H1 (cell line): ENCODE measurements at regions not wholly inside any gene's neighbourhood (a gene's known extent, or its start where the extent isn't known, plus 50 kb on each side); places are given as distances from the start of the nearest gene placed in this dataset.

Experiments used
- CTCF ChIA-PET: fragments of 300-600 bp; sonication (Branson Sonifier 250); formaldehyde crosslinking; loops from one replicate; lab custom pipeline; 2021; ENCODE audit not compliant: partially characterized antibody; lab: Charles Lee
- POLR2A ChIA-PET: fragments of 300-600 bp; sonication (Branson Sonifier 250); formaldehyde crosslinking; loops from one replicate; lab custom pipeline; 2021; ENCODE audit warnings: inconsistent platforms; ENCODE audit not compliant: partially characterized antibody; lab: Charles Lee
- DNase-seq, 2 experiments: peaks; one replicate each; pipeline versions ENCODE4 v3.0.0 to v3.0.0-alpha.2; 2010 to 2022; ENCODE audit warnings: low spot score in 2 of 2, low read depth in 1 of 2, mixed read lengths in 1 of 2
- FAIRE-seq: peaks from 2 replicates; lab custom pipeline; 2011; peaks lifted over from hg19 to GRCh38; lab: Jason Lieb, UNC
- H2AFZ ChIP-seq: 2 replicates; pipeline ENCODE4 v1.8.1; 2012; ENCODE audit warnings: low read length, inconsistent platforms
- H2AK5ac ChIP-seq: 2 replicates; pipeline ENCODE4 v1.6.1; 2013; ENCODE audit warnings: low read depth, low read length
- H2BK120ac ChIP-seq: replicated peaks from 2 replicates; pipeline ENCODE3; 2013; ENCODE audit warnings: low read depth, low read length, inconsistent platforms
- H2BK12ac ChIP-seq: 2 replicates; pipeline ENCODE4 v1.6.1; 2013; ENCODE audit warnings: low read depth, low read length
- H2BK15ac ChIP-seq: 2 replicates; pipeline ENCODE4 v1.6.1; 2013; ENCODE audit warnings: low read length
- H2BK20ac ChIP-seq: 2 replicates; pipeline ENCODE4 v1.6.1; 2013; ENCODE audit warnings: low read length
- H2BK5ac ChIP-seq: 2 replicates; pipeline ENCODE4 v1.6.1; 2013; ENCODE audit warnings: low read depth, low read length
- H3K14ac ChIP-seq: 2 replicates; pipeline ENCODE4 v1.6.1; 2013; ENCODE audit warnings: inconsistent platforms; ENCODE audit not compliant: insufficient read length
- H3K18ac ChIP-seq: 2 replicates; pipeline ENCODE4 v1.6.1; 2013; ENCODE audit warnings: low read length; ENCODE audit errors: extremely low read depth
- H3K23ac ChIP-seq: 2 replicates; pipeline ENCODE4 v1.6.1; 2013; ENCODE audit warnings: inconsistent platforms; ENCODE audit not compliant: insufficient read length
- H3K23me2 ChIP-seq: 2 replicates; pipeline ENCODE4 v1.6.1; 2013; ENCODE audit warnings: low read depth, low read length
- H3K27ac ChIP-seq: 2 replicates; pipeline ENCODE4 v1.6.1; 2011; ENCODE audit warnings: low read depth, low read length, inconsistent platforms
- H3K27me3 ChIP-seq, 4 experiments: replicated peaks in 1 of 4; 1 replicate in 1 of 4; 2 replicates in 3 of 4; pipeline versions ENCODE4 v1.6.1 to v1.8.1; 2011 to 2013; ENCODE audit warnings: low read length in 3 of 4, mild to moderate bottlenecking in 3 of 4, inconsistent platforms in 2 of 4, mixed read lengths in 2 of 4, moderate library complexity in 1 of 4; ENCODE audit not compliant: control insufficient read depth in 3 of 4, insufficient read depth in 3 of 4; ENCODE audit errors: extremely low read depth in 1 of 4
- H3K36me3 ChIP-seq, 4 experiments: 2 replicates each; pipeline versions ENCODE4 v1.6.1 to v1.8.1; 2011 to 2013; ENCODE audit warnings: mild to moderate bottlenecking in 4 of 4, low read length in 3 of 4, moderate library complexity in 2 of 4, control low read depth in 1 of 4, inconsistent platforms in 1 of 4; ENCODE audit not compliant: insufficient read depth in 4 of 4, control insufficient read depth in 2 of 4
- H3K4ac ChIP-seq: replicated peaks from 2 replicates; pipeline ENCODE3; 2013; ENCODE audit warnings: low read length, low read depth, mixed read lengths, inconsistent platforms; ENCODE audit not compliant: insufficient read length
- H3K4me1 ChIP-seq, 4 experiments: replicated peaks in 1 of 4; 1 replicate in 1 of 4; 2 replicates in 3 of 4; pipeline versions ENCODE4 v1.6.1 to v1.8.1; 2011 to 2013; ENCODE audit warnings: low read length in 3 of 4, inconsistent platforms in 2 of 4, mixed read lengths in 1 of 4; ENCODE audit not compliant: insufficient read depth in 4 of 4, control insufficient read depth in 3 of 4
- H3K4me2 ChIP-seq, 2 experiments: 2 replicates each; pipeline versions ENCODE4 v1.6.1 to v1.8.1; 2011 to 2013; ENCODE audit warnings: low read depth in 2 of 2, low read length in 2 of 2, control low read depth in 1 of 2, inconsistent platforms in 1 of 2, mild to moderate bottlenecking in 1 of 2; ENCODE audit not compliant: insufficient read depth in 1 of 2
- H3K4me3 ChIP-seq, 4 experiments: fragments of 200-600, 300-600 bp in 1 of 4; sonication (generic), shearing (Covaris generic), sonication (Bioruptor Twin) in 1 of 4; 2 replicates each; pipeline versions ENCODE4 v1.5.1 to v1.8.1; 2011 to 2016; ENCODE audit warnings: low read length in 4 of 4, low read depth in 3 of 4, control low read depth in 2 of 4, inconsistent platforms in 2 of 4, mild to moderate bottlenecking in 2 of 4, mixed read lengths in 1 of 4, moderate library complexity in 1 of 4; ENCODE audit not compliant: insufficient read depth in 2 of 4; ENCODE audit errors: extremely low read depth in 1 of 4
- H3K56ac ChIP-seq: replicated peaks from 2 replicates; pipeline ENCODE3; 2013; ENCODE audit warnings: low read depth, mild to moderate bottlenecking, mixed read lengths, low read length, inconsistent platforms; ENCODE audit not compliant: insufficient read length
- H3K79me1 ChIP-seq: 2 replicates; pipeline ENCODE4 v1.6.1; 2013; ENCODE audit warnings: low read depth, low read length, control low read depth
- H3K79me2 ChIP-seq, 2 experiments: 2 replicates each; pipeline versions ENCODE4 v1.6.1 to v1.8.1; 2012 to 2013; ENCODE audit warnings: low read length in 2 of 2, mild to moderate bottlenecking in 2 of 2, inconsistent platforms in 1 of 2; ENCODE audit not compliant: insufficient read depth in 2 of 2, control insufficient read depth in 1 of 2
- H3K9ac ChIP-seq, 4 experiments: replicated peaks in 1 of 4; 1 replicate in 1 of 4; 2 replicates in 3 of 4; pipeline versions ENCODE4 v1.6.1 to v1.8.1; 2011 to 2013; ENCODE audit warnings: low read depth in 3 of 4, low read length in 3 of 4, control low read depth in 2 of 4, mild to moderate bottlenecking in 2 of 4, moderate library complexity in 2 of 4, inconsistent platforms in 1 of 4; ENCODE audit errors: extremely low read depth in 1 of 4
- H3K9me3 ChIP-seq, 2 experiments: 2 replicates each; pipeline versions ENCODE4 v1.6.1 to v1.8.1; 2012 to 2013; ENCODE audit warnings: mild to moderate bottlenecking in 2 of 2, moderate library complexity in 2 of 2, control low read depth in 1 of 2, inconsistent platforms in 1 of 2, low read depth in 1 of 2, low read length in 1 of 2, mixed read lengths in 1 of 2; ENCODE audit not compliant: insufficient read depth in 2 of 2
- H4K20me1 ChIP-seq, 2 experiments: replicated peaks in 1 of 2; 2 replicates each; pipeline versions ENCODE3 to v1.8.1; 2011 to 2013; ENCODE audit warnings: inconsistent platforms in 2 of 2, low read length in 2 of 2, mild to moderate bottlenecking in 1 of 2; ENCODE audit not compliant: insufficient read depth in 2 of 2, control insufficient read depth in 1 of 2
- H4K5ac ChIP-seq: 2 replicates; pipeline ENCODE4 v1.6.1; 2013; ENCODE audit warnings: low read length, low read depth, mixed read lengths, inconsistent platforms; ENCODE audit not compliant: insufficient read length
- H4K8ac ChIP-seq: 2 replicates; pipeline ENCODE4 v1.8.0; 2013; ENCODE audit warnings: mild to moderate bottlenecking, moderate library complexity, low read length, inconsistent platforms; ENCODE audit not compliant: insufficient read depth; ENCODE audit errors: extremely low read depth
- H4K91ac ChIP-seq: replicated peaks from 2 replicates; pipeline ENCODE3; 2013; ENCODE audit warnings: low read length, mixed read lengths, inconsistent platforms; ENCODE audit not compliant: insufficient read length
- MAX ChIP-seq: IDR thresholded peaks from 2 replicates; pipeline ENCODE4 v1.6.1; 2012; ENCODE audit warnings: inconsistent platforms
- WGBS, 2 experiments: shearing (Covaris generic) in 1 of 2; methylation state at CpG; one replicate each; pipeline versions ENCODE4 v1.1.6 to v1.1.7; 2013 to 2015; ENCODE audit warnings: low lambda C conversion rate in 2 of 2, mixed read lengths in 2 of 2, inconsistent platforms in 1 of 2, low coverage in 1 of 2, missing lambda C conversion rate in 1 of 2; ENCODE audit not compliant: insufficient replicate concordance in 2 of 2, insufficient coverage in 1 of 2, insufficient read length in 1 of 2; ENCODE audit errors: extremely low coverage in 1 of 2, missing lambda C conversion rate in 1 of 2; 5-methylcytosine and 5-hydroxymethylcytosine counted together

- Histone ChIP-seq H3K9ac (no peak overlapping the region), H3K9me3 (peaks cover 65 to 90% of the 10 kb centered on the region in 2 experiments), H3K27me3 (no peaks in the 10 kb centered on the region), H4K20me1 (no peaks in the 10 kb centered on the region), H3K79me1 (no peaks in the 10 kb centered on the region), H4K91ac (no peak overlapping the region), H3K4me2 (no peak overlapping the region), H2AK5ac (no peak overlapping the region), H2BK20ac (no peak overlapping the region), H2AFZ (no peak overlapping the region), H4K8ac (no peak overlapping the region), H4K5ac (no peak overlapping the region), H3K14ac (no peak overlapping the region), H3K4me3 (no peak overlapping the region), H3K56ac (no peak overlapping the region), H2BK120ac (no peak overlapping the region), H3K23me2 (no peaks in the 10 kb centered on the region), H3K36me3 (no peaks in the 10 kb centered on the region), H3K4me1 (no peaks in the 10 kb centered on the region), H3K27ac (no peak overlapping the region), H3K79me2 (no peaks in the 10 kb centered on the region), H3K23ac (no peak overlapping the region), H2BK15ac (no peak overlapping the region), H2BK5ac (no peak overlapping the region), H3K18ac (no peak overlapping the region), H2BK12ac (no peak overlapping the region), H3K4ac (no peak overlapping the region)
- 78% methylated on average over 2 of the region's 4 CpGs; no CpG with 5 or more reads in 1 of the 2 experiments for WGBS, 2 experiments
- no peak for TF ChIP-seq MAX
- ChIA-PET CTCF (no interaction called here), POLR2A (no interaction called here)
- FAIRE-seq (no peak), DNase-seq (no peak)
Measured at GRCh38 chr10:37704566-37704965, 152.8 kb downstream of the ZNF248 start.
